SH-SY5Y (cell line): ENCODE measurements at regions not wholly inside any gene's neighbourhood (a gene's known extent, or its start where the extent isn't known, plus 50 kb on each side); places are given as distances from the start of the nearest gene placed in this dataset.

Source experiments
- GATA2 ChIP-seq: IDR thresholded peaks from 2 replicates; pipeline ENCODE4 v1.6.1; 2011; ENCODE audit warnings: mild to moderate bottlenecking, low read depth, low read length
- GATA3 ChIP-seq: IDR thresholded peaks from 2 replicates; pipeline ENCODE4 v1.6.1; 2011; ENCODE audit warnings: low read depth, mild to moderate bottlenecking, low read length, moderate library complexity

DNA sequence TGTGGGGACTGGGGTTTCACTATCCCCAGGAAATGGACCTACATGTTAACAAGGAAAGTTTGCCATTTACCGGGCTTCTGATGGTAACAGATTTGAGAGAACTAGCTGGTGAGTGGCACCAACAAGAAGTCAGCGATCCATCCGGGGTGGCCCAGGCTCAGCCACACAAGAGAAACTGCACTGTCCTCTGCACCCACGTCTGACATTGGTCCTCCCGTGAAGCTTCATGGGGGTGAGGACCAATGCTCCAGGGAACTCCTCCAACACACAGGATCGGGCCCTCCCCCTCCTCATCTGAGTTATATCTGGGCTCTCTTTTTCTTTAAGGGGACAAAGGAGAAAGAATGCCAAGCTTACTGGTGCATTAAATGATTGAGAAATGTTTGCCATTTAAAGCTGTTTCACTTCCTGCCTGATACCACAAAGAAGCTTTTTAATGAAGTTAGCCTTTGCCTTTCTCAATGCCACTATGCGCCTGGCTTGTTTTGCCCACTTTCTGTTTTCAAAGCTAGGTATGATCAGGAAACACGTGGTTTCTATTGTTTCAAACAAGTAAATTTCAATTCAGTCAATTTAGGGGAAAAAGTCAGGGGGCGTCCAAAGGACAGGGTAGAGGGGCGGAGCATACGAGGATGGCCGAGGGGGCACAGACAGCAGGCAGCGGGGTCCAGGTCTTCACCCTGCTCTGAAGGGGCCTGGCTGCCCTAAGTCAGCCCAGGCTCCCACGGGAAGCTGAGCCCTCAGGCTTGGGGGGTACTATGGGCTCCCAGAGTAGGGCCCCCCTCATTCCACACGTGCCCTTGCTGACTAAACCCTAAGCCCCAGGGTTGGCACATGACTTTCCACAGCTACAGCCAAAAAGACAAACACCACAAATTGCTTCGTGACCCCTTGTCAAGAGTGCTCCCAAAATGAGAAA, 204.0 kb upstream of the ID2 start:
- TF ChIP-seq GATA3 (no peak), GATA2 (no peak)
